H1 (cell line): ENCODE measurements at regions not wholly inside any gene's neighbourhood (a gene's known extent, or its start where the extent isn't known, plus 50 kb on each side); places are given as distances from the start of the nearest gene placed in this dataset.

Experiments used
- CTCF ChIP-seq, 3 experiments: IDR thresholded peaks; 1 replicate in 2 of 3; 2 replicates in 1 of 3; pipeline versions ENCODE4 v1.5.1 to v1.6.1; 2011; ENCODE audit warnings: low read length in 3 of 3, mild to moderate bottlenecking in 3 of 3, inconsistent platforms in 2 of 3, low read depth in 1 of 3, moderate library complexity in 1 of 3; ENCODE audit not compliant: insufficient read depth in 1 of 3; ENCODE audit errors: control extremely low read depth in 1 of 3
- JUN ChIP-seq: IDR thresholded peaks from 2 replicates; pipeline ENCODE4 v1.6.1; 2011; ENCODE audit warnings: low read depth, mild to moderate bottlenecking, improper control_type of control experiment, low read length
- POLR2A ChIP-seq, 2 experiments: IDR thresholded peaks; 1 replicate in 1 of 2; 2 replicates in 1 of 2; pipeline ENCODE4 v1.6.1; 2011; ENCODE audit warnings: low read depth in 2 of 2, low read length in 2 of 2, mild to moderate bottlenecking in 2 of 2; ENCODE audit errors: control extremely low read depth in 1 of 2
- RAD21 ChIP-seq, 2 experiments: IDR thresholded peaks in 1 of 2; conservative IDR thresholded peaks in 1 of 2; 2 replicates each; pipeline ENCODE4 v1.6.1; 2011; ENCODE audit warnings: low read depth in 2 of 2, low read length in 2 of 2, improper control_type of control experiment in 1 of 2, inconsistent platforms in 1 of 2, mild to moderate bottlenecking in 1 of 2, moderate library complexity in 1 of 2
- SP2 ChIP-seq: IDR thresholded peaks from 2 replicates; pipeline ENCODE4 v1.6.1; 2012; ENCODE audit warnings: mild to moderate bottlenecking, low read length, inconsistent platforms

GRCh38 chrX:122907375-122907774 is 276.7 kb upstream of the GRIA3 start:
- no peak for TF ChIP-seq RAD21 (IDR thresholded peaks at IDR 0.05 in 1 of 2, conservative IDR thresholded peaks at IDR 0.05 in 1 of 2; ENCODE audit: low read depth in 2 of 2, low read length in 2 of 2)
- TF ChIP-seq CTCF (IDR thresholded peaks at IDR 0.05; ENCODE audit: control extremely low read depth in 1 of 3, insufficient read depth in 1 of 3, low read depth in 1 of 3, low read length in 3 of 3), result no peak
- no peak for TF ChIP-seq JUN
- no peak for TF ChIP-seq SP2
- TF ChIP-seq POLR2A (IDR thresholded peaks at IDR 0.05; ENCODE audit: control extremely low read depth in 1 of 2, low read depth in 2 of 2, low read length in 2 of 2), result no peak
